OCI-LY1 (cell line): ENCODE measurements at regions not wholly inside any gene's neighbourhood (a gene's known extent, or its start where the extent isn't known, plus 50 kb on each side); places are given as distances from the start of the nearest gene placed in this dataset.

Experiments
- H2AFZ ChIP-seq: fragments of 200-600 bp; sonication (generic), shearing (Covaris generic); 2 replicates; pipeline ENCODE4 v1.6.0; 2014; ENCODE audit warnings: antibody characterized with exemption, mild to moderate bottlenecking, low read length
- H3F3A ChIP-seq: fragments of 200-600 bp; sonication (generic), shearing (Covaris generic); 2 replicates; pipeline ENCODE4 v1.6.0; 2014; ENCODE audit warnings: mild to moderate bottlenecking, antibody characterized with exemption, low read length, moderate library complexity; ENCODE audit not compliant: insufficient read depth
- H3K27ac ChIP-seq: fragments of 200-600 bp; sonication (generic); 2 replicates; pipeline ENCODE4 v1.5.1; 2014; ENCODE audit warnings: low read length, mixed run types, mild to moderate bottlenecking, low read depth; ENCODE audit not compliant: poor library complexity, severe bottlenecking
- H3K27me3 ChIP-seq: fragments of 200-600 bp; sonication (generic); 2 replicates; pipeline ENCODE4 v1.6.0; 2014; ENCODE audit warnings: antibody characterized with exemption, mild to moderate bottlenecking, low read length, moderate library complexity; ENCODE audit not compliant: insufficient read depth
- H3K36me3 ChIP-seq: fragments of 200-600 bp; sonication (generic); 2 replicates; pipeline ENCODE4 v1.6.1; 2014; ENCODE audit warnings: mild to moderate bottlenecking, antibody characterized with exemption, low read length, moderate library complexity, mixed read lengths; ENCODE audit not compliant: insufficient read depth
- H3K4me1 ChIP-seq: fragments of 200-600 bp; sonication (generic); 2 replicates; pipeline ENCODE4 v1.5.1; 2014; ENCODE audit warnings: mild to moderate bottlenecking, low read length, moderate library complexity; ENCODE audit not compliant: insufficient read depth, severe bottlenecking
- H3K4me2 ChIP-seq: fragments of 200-600 bp; sonication (generic), shearing (Covaris generic); 2 replicates; pipeline ENCODE4 v1.6.1; 2014; ENCODE audit warnings: low read length
- H3K4me3 ChIP-seq: fragments of 200-600 bp; sonication (generic); 2 replicates; pipeline ENCODE4 v1.5.1; 2014; ENCODE audit warnings: low read length, low read depth, mild to moderate bottlenecking, mixed read lengths; ENCODE audit not compliant: poor library complexity, severe bottlenecking
- H3K79me2 ChIP-seq: fragments of 200-600 bp; shearing (Covaris generic); 2 replicates; pipeline ENCODE4 v1.6.1; 2016; ENCODE audit warnings: mixed run types, low read length, mixed read lengths; ENCODE audit not compliant: insufficient read depth
- H3K9ac ChIP-seq: fragments of 200-600 bp; sonication (generic), shearing (Covaris generic); 2 replicates; pipeline ENCODE4 v1.6.1; 2014; ENCODE audit warnings: mild to moderate bottlenecking, low read length, mixed read lengths
- H3K9me2 ChIP-seq: fragments of 200-600 bp; sonication (generic), shearing (Covaris generic); 2 replicates; pipeline ENCODE4 v1.6.1; 2014; ENCODE audit warnings: low read depth, mild to moderate bottlenecking, low read length, mixed read lengths
- H3K9me3 ChIP-seq: fragments of 200-600 bp; shearing (Covaris generic); 2 replicates; pipeline ENCODE4 v1.6.1; 2014; ENCODE audit warnings: low read length, mixed read lengths
- H4K20me1 ChIP-seq: fragments of 200-600 bp; sonication (generic), shearing (Covaris generic); 2 replicates; pipeline ENCODE4 v1.6.0; 2016; ENCODE audit warnings: mild to moderate bottlenecking, low read length; ENCODE audit not compliant: insufficient read depth
- EZH2 ChIP-seq: fragments of 200-600 bp; sonication (generic), shearing (Covaris generic); IDR thresholded peaks from 2 replicates; pipeline ENCODE4 v1.8.0; 2017; ENCODE audit warnings: borderline replicate concordance, mixed run types, mild to moderate bottlenecking, antibody characterized with exemption, low read length, moderate library complexity, mixed read lengths
- TF ChIP-seq, protein P1 (sequence below): fragments of 200-600 bp; sonication (generic), shearing (Covaris generic); IDR thresholded peaks from 2 replicates; pipeline ENCODE4 v1.5.1; 2017; ENCODE audit warnings: mild to moderate bottlenecking, antibody characterized with exemption, low read length, moderate library complexity, mixed read lengths

DNA sequence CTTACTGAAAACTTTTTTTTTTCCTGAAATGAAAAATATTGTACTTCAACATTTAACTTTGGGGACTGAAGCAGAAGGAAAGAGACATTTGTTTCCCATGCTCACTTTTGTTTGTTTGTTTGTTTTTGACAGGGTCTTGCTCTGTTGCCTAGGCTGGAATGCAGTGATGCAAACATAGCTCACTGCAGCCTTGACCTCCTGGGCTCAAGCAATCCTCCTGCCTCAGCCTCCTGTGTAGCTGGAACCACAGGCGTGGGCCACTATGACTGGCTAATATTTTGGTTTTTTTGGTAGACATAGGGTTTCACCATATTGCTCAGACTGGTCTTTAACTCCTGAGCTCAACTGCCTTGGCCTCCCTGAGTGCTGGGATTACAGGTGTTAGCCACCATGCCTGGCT is 70.9 kb upstream of the SPTBN1 start:
- no peak for TF ChIP-seq EZH2
- TF ChIP-seq, protein P1, sequence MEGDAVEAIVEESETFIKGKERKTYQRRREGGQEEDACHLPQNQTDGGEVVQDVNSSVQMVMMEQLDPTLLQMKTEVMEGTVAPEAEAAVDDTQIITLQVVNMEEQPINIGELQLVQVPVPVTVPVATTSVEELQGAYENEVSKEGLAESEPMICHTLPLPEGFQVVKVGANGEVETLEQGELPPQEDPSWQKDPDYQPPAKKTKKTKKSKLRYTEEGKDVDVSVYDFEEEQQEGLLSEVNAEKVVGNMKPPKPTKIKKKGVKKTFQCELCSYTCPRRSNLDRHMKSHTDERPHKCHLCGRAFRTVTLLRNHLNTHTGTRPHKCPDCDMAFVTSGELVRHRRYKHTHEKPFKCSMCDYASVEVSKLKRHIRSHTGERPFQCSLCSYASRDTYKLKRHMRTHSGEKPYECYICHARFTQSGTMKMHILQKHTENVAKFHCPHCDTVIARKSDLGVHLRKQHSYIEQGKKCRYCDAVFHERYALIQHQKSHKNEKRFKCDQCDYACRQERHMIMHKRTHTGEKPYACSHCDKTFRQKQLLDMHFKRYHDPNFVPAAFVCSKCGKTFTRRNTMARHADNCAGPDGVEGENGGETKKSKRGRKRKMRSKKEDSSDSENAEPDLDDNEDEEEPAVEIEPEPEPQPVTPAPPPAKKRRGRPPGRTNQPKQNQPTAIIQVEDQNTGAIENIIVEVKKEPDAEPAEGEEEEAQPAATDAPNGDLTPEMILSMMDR = no peak
- no peaks in the 10 kb centered on the region for H3K36me3 ChIP-seq
- H3K79me2 ChIP-seq = no peaks in the 10 kb centered on the region
- no peaks in the 10 kb centered on the region for H3K27me3 ChIP-seq
- no peaks in the 10 kb centered on the region for H3F3A ChIP-seq
- no peaks in the 10 kb centered on the region for H3K4me1 ChIP-seq
- no peaks in the 10 kb centered on the region for H4K20me1 ChIP-seq
- H2AFZ ChIP-seq = no peak overlapping the region
- H3K27ac ChIP-seq = no peak overlapping the region
- H3K9me2 ChIP-seq = no peaks in the 10 kb centered on the region
- H3K4me3 ChIP-seq = no peak overlapping the region
- H3K9me3 ChIP-seq = no peaks in the 10 kb centered on the region
- H3K4me2 ChIP-seq = no peak overlapping the region
- no peak overlapping the region for H3K9ac ChIP-seq

DNA sequence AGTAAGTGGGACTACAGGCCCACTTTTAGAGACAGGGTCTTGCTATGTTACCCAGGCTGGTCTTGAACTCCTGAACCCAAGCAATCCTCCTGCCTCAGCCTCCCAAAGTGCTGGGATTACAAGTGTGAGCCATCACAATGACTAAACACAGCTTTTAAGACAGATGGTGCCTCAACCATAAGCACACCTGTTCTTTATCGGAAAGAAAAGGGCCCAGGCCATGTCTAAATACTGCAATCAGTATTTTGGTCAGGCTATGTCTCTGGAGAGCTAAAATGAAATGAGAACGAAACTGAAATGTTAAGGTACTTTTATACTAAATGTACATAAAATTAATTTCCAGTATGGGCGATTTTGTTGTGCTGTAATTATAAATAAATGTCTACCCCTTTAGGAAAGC is 69.5 kb upstream of the SPTBN1 start:
- no peak overlapping the region for H3K4me2 ChIP-seq
- no peak overlapping the region for H3K4me3 ChIP-seq
- no peaks in the 10 kb centered on the region for H3K79me2 ChIP-seq
- H2AFZ ChIP-seq = no peak overlapping the region
- H3K9me2 ChIP-seq = no peaks in the 10 kb centered on the region
- H4K20me1 ChIP-seq = no peaks in the 10 kb centered on the region
- H3K36me3 ChIP-seq = no peaks in the 10 kb centered on the region
- H3K9ac ChIP-seq = no peak overlapping the region
- H3F3A ChIP-seq = no peaks in the 10 kb centered on the region
- no peaks in the 10 kb centered on the region for H3K9me3 ChIP-seq
- no peaks in the 10 kb centered on the region for H3K27me3 ChIP-seq
- TF ChIP-seq, protein P1 = no peak
- no peak for TF ChIP-seq EZH2
- H3K27ac ChIP-seq = no peak overlapping the region
- no peaks in the 10 kb centered on the region for H3K4me1 ChIP-seq

DNA sequence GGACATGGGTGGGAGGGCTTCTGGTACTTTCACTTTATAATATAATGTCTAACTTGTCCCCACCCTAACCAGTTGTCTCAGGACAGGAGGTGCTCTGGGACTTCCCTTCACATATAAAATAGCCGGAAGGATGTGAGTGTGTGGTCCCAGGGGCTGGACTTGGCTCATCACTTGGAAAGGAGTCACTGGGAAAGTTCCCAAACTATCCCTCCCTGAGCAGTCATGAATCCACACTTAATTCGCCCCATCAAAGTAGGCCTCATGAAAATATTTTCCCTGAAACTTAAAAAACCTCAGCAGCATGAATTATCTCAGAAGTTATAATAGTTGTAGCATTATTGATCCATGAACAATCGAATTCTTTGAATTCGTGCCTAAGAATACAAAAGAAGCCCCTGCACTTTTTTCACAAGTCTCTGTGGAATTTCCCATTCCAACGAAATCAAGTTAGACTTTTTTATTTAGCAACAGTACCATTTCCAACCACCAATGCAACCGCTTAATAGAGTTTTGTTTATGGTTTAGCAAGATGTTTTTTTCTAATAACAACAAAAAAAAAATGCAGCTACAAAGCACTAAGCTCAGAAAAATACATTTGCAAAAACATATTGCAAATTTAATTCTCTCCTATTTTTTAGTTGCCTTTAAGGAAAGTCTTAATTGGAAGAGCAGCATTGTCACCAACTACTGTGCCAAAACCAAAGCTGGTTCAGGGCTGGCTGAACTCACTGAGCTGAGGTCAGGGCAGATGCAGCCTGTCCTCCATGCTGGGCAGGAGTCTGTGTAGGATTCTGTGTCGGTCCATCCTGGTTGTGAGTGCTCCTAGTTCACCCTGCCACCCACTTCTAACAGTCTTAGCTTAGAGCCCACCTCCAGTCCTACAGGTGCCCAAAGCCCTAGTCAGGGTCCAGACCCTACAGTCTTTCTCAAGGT is 68.8 kb upstream of the SPTBN1 start:
- Histone ChIP-seq H3K4me2 (no peak overlapping the region), H3F3A (no peaks in the 10 kb centered on the region), H3K27ac (no peak overlapping the region), H3K9me3 (no peaks in the 10 kb centered on the region), H3K36me3 (no peaks in the 10 kb centered on the region), H3K9ac (no peak overlapping the region), H3K4me3 (no peak overlapping the region), H3K9me2 (no peaks in the 10 kb centered on the region), H3K27me3 (no peaks in the 10 kb centered on the region), H4K20me1 (no peaks in the 10 kb centered on the region), H2AFZ (no peak overlapping the region), H3K4me1 (no peaks in the 10 kb centered on the region), H3K79me2 (no peaks in the 10 kb centered on the region)
- no peak for TF ChIP-seq EZH2
- TF ChIP-seq, protein P1 = no peak
